DMS153 (cell line): ENCODE measurements at regions not wholly inside any gene's neighbourhood (a gene's known extent, or its start where the extent isn't known, plus 50 kb on each side); places are given as distances from the start of the nearest gene placed in this dataset.

Experiments
- DNase-seq: peaks from one replicate; lab custom pipeline; 2025; lab: John Stamatoyannopoulos, UW

DNA sequence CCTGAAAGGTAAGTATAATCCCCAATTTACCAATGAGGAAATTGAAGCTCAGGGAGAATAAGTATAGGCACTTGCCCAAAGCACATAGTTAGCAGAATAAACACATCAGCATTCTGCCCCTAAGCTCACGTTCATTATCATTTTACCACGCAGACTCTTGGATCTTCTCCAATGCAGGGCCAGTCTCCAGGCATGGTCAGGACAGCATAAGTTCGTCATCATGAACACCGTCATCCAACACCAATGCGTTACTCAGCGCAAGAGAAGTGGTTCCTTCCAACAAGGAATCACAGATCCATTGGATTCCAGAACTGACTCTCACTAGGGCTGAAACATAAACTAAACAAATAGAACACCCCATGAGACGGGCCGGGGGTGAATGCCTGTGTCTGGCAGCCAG is 86.5 kb upstream of the GPM6B start:
- no peak for DNase-seq

DNA sequence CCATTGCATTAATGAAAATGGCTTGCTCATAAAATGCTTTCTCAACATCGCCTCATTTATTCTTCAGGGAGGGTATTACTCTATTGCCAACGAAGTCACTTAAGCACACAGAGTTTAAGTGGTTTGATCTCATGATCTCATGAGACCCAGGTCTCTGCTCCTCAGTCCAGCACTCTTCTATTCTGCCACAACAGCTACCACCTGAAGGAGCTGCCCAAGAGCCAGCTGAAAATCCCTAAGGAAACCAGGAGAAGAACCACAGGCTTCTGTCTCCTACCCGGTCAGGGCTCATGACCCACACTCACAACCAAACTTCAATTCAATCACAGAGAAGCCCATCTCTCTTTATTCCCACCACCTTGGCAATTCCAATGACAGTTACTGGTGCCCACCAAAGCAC is 85.5 kb upstream of the GPM6B start:
- DNase-seq = no peak

DNA sequence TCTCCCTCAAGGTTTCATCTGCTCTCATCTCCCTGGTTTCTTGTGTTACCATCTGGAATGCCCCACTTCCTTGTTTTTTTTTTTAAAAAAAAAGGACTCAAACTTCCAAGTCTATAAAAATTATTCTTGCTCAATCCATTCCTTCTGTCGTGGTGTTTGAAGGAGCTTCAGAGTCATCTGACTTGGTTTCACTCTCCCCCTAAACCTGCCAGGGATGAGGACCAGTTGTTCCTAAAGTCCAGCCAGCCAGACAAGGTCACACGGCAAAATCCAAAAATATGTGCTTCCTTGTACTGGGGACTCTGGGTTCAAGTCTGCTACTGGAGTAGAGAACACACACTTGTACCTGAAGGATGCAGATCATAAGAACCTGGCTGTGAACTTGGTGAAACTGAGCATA is 84.5 kb upstream of the GPM6B start:
- DNase-seq = no peak

DNA sequence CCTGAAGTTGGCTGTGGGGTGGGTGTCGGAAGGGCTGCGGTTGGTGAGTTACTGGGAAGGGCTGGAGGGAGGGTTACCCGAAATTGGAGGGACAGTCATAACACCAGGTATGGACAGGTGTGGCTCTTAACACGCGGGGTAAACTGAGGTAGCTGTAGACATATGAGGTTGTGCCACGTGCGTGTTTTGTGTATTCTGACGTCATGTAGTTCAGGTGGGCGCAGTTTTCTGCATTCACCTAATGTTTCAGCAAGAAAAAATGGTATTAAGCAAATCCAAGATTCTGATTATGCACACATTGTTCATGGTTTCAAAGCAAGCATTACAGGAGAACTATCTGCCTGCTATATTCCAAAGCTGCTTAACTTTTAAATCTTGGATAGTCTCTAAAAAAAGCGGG is 83.5 kb upstream of the GPM6B start:
- DNase-seq = no peak

DNA sequence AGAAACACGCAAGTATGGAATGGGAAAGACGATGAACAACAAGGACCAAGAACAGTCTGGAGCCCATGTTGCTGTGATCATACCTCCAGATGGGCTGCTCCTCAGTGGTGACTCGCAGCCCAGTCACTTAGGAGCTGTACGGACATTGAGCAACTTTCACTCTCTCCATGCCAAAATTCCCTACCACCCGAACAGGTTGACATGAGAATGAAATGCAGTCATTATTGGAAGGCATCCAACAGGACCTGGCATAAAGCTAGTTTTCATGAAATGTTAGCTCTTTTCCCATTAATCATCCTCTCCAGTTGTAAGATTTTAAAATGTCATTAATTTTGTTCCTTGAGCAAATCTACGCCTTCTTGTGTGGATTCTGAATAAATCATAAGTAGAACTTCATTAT is 82.7 kb upstream of the GPM6B start:
- no peak for DNase-seq

DNA sequence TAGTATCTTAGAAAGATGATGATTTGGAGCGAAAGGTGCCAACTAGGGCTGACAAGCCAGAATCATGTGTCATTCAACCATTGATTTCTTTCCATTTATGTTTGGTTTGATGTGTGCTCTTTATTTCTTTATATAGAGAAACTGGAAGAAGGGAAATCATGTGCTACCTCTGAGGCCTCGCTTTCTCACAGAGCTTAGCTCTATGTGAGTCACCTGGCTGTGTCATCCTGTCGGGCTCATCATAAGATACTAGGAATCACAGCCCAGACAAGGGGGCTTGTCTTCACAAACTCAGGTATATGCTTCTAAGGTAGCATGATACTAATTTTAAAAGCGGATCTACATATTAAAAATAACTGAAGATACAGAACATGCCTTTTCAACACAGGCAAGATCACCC is 81.7 kb upstream of the GPM6B start:
- no peak for DNase-seq

DNA sequence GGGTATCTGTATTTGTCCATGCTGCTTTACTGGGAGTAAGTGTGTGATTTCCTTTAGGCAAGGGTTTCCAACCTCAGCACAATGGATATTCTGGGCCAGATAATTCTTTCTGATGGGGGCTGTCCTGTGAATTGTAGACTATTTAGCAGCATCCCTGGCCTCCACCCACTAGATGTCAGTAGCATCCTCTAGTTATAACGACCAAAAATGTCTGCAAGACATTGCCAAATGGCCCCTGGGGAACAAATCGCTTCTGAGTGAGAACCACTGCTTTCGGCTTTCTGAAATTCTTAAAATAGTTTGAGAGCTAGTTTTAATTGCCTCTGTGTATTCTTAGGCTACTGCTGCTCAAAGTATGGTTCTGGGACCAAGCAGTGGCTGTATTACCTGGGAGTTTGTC is 81.2 kb upstream of the GPM6B start:
- no peak for DNase-seq

DNA sequence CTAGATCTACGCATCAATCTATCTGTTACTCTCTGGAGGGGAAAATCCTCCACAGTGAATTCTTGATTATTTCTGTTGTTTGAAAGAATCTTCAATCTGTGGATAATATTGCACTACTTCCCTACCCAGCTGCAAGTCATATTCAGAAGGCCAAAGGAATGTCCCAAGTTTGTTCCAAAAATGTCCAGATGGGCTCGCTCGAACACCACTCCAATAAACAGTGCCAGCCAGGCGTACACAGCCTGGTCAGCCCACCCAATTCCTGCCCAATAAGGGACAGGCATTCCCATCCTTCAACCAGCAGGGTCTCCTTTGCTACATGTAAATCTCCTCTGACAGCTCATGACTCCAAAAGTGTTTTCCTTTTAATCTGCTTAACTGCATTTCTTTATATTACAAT is 80.7 kb upstream of the GPM6B start:
- DNase-seq = no peak

DNA sequence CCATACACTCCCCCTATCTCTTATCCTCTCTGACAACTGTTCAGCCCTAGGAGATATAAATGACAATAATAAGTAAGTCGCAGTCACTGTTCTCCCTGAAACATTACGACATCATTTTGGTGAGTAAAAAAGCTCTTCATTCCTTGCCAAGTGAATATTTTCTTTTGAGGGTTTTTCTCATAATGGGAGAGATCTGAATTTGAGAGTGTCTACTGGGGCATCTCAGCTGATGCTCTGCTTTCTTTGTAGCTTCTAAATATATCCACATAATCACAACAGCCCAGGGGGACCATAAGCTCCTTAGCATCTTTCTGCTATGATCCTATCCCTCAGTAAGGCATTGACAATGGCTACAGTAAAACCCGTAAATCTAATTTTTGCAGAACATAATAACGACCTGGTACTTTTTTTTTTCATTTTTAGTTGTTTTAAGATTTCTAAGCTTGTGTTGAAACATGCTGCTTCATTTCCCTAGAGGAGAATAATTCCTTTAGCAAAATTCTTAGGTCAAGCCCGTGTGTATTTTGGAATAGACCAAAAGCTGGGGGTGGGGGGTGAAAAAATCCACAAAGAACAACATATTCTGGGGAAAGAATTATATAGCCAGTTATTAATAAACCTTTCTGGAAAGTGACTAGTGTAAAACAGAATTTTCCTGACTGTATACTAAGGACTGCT is 78.1 kb upstream of the GPM6B start:
- DNase-seq = no peak

DNA sequence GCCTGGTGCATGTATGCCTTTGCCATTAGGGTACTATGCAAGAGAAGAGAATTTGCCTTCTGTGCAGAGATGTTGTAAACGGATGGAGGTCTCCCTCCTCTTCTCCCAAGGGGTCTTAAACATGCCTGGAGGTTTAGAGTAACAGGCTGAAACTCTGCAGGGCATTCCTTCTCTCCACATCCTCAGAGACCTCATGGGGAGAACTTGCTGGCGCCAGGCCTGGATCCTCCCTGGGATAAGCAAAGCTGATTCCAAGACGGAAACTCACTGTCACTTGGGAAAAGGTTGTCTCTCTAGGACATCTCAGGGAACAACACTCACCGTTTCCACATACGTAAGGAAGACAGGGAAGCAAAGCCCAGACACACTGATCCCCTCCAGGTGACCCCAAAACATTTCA is 76.9 kb upstream of the GPM6B start:
- no peak for DNase-seq

DNA sequence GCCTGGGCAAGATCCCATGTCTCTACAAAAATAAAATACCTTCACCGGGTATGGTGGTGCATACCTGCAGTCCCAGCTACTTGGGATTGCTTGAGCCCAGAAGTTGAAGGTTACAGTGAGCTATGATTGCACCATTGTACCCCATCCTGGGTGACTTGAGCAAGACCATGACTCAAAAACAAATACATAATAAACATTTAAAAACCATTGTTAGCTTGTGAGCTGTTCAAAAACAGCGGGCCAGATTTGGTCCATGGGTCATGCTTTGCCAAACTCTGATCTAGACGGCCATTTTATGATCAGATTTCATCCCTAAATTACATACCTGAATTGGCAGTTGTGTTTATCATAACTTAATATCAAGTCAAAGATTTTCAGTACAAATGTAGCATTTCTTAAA is 76.0 kb upstream of the GPM6B start:
- DNase-seq = no peak

DNA sequence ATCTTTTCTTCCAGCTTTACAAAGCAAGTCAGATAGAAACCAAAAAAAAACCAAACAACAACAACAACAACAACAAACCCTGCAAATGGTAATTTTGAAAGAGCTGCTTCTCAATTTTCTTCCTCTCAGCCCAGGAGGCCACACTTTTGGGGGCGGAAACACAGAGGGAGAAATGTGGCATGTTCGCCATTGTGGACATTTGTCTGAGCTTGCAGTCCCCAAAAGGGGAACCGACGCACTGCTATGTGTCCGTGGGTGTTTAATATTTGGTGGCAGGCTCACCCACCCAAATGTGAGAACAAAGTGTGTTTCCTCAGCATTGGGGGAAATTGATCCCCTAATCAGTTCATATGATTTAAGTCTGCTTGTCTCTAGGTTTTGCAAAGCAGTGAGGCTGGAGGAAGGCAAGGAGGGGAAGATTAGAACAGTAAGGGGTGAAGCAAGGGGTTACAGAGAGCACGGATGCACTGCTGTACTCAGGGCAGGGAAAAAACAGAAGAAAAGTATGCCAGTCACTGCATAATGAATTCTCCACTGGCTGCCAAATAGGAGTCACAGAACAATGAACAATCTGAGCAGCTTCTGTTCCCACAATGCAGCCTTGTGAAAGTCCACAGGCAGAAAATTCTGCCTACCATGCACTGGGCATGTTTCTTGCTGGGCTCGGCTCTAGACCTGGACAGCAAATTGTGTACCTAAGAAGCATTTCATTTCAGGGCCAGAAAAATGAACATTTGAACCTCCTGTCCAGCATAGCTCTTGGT is 74.7 kb upstream of the GPM6B start:
- no peak for DNase-seq

DNA sequence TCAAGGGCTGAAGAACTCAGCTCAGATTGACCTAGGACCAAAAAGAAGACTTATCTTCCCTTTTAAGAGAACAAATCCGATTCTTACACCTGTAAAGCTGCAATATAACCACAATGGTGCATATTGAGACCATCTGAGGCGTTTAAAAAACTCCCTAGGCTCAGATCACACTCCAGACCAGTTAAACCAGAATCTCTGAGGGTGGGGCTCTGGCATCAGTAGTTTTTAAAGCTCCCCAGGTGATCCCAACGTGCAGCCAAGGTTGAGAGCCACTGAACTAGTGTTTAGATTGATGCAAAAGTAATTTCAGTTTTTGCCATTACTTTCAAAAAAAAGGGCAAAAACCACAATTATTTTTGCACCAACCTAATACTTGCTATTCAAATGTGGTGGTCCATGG is 73.9 kb upstream of the GPM6B start:
- no peak for DNase-seq

DNA sequence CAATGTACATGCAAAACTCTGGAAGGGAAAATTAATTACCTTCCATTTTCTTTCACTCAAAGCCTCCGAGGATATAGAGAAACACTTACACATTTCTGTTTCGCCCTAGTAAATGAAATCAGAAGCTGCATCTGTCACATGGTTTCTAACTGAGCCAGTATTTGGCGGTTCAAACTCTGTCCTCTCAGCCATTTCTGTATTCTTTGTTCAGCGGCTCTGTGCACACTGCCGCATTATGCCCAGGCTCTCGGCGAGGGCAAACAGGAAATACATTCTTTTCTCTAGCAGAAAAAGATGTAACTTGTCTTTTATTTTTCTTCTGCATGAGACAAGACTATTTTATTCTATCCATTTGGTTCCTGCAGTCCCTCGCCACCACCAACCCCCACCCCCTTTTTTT is 71.4 kb upstream of the GPM6B start:
- DNase-seq = peak; percentile 7

DNA sequence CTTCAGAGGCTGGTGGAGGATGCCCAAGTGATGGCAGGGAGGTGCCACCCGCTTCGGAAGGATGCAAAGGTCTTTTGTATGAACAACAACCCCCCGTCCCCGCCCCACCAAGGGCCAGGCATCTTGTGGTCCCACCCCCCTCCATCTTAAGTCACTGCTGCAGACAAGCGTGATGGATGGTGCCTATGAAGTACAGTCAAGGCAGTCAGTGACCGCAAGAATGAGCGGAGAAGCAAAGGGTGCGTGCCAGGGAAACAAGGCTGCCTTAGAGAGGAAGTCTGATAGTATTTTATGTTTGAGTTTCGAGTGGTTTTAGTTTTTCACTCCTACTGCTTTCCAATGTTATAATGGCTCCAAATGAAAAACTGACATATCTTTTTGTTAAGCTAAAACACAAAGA is 68.7 kb upstream of the GPM6B start:
- DNase-seq = no peak

DNA sequence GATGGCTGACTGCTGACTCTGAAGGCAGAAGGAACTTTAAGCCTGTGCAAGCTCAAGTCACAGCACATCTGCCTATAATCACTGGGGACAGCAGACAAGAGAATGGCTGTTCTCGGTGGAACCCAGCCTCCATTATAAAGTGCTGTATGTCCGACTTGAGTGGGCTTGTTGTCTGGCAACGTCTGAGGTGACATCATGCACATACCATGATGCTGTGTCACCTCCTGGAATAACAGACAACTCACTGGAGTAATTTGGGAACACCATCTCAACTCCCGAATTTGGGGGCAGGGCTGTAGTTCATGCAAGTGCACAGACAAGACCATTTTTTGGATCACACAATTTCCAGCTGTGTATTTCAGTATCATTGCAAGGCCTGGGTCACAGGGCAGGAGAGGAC is 59.8 kb upstream of the GPM6B start:
- DNase-seq = no peak

DNA sequence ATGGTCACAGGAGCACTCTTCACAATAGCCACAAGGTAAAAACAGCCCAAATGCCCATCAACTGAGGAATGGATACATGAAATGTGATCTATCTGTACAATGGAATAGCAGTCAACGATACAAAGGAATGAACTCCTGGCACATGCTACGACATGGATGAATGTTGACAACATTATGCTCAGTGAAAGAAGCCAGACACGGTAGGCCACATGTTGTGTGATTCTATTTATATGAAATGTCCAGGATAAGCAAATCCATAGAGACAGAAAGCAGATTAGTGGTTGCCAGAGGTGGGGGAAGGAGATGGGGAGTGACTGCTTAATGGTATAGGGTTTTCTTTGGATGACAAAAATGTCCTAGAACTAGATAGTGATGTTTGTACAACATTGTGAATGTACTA is 58.7 kb upstream of the GPM6B start:
- no peak for DNase-seq

DNA sequence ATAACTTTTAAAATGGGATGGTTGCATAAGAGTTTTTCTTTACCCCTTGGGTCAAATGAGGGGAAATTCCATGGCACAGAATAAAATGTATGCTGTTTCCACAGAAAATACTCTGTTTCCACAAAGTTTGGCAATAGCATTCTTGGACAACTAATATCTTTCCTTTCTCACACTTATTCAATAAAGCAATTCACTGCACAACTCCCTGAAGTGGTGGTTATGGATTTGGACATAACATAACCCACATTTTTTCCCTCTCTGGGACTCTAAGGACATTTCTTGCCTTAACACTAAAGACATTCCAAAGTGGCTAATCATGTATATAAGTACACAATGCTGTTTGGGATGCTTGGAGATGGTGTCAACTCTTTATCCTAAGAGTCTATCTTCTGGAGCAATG is 51.7 kb upstream of the GPM6B start:
- no peak for DNase-seq
